ENCODE measurements at regions not wholly inside any gene's neighbourhood (a gene's known extent, or its start where the extent isn't known, plus 50 kb on each side); places are given as distances from the start of the nearest gene placed in this dataset.

GRCh38 chr6:91352878-91353277 lies 766.0 kb upstream of the MAP3K7 start:
- FAIRE-seq (no peak), DNase-seq (ENCODE audit: insufficient read length) (no peak)
- no peak for TF ChIP-seq POLR2A (IDR thresholded peaks at IDR 0.05; ENCODE audit: low read depth, low read length)
- TF ChIP-seq TAF1 (IDR thresholded peaks at IDR 0.05; ENCODE audit: borderline replicate concordance, low read depth, low read length), result no peak
- TF ChIP-seq POLR2AphosphoS5 (IDR thresholded peaks at IDR 0.05; ENCODE audit: low read depth, low read length), result no peak

GRCh38 chr6:91352321-91352720 lies 765.4 kb upstream of the MAP3K7 start:
- FAIRE-seq, result no peak
- no peak for TF ChIP-seq POLR2AphosphoS5 (IDR thresholded peaks at IDR 0.05; ENCODE audit: low read depth, low read length)
- TF ChIP-seq POLR2A (IDR thresholded peaks at IDR 0.05; ENCODE audit: low read depth, low read length), result no peak
- no peak for TF ChIP-seq TAF1 (IDR thresholded peaks at IDR 0.05; ENCODE audit: borderline replicate concordance, low read depth, low read length)
- DNase-seq (ENCODE audit: insufficient read length), result no peak

GRCh38 chr6:91350146-91350908 lies 763.5 kb upstream of the MAP3K7 start:
- TF ChIP-seq POLR2A (IDR thresholded peaks at IDR 0.05; ENCODE audit: low read depth, low read length) (no peak), TAF1 (IDR thresholded peaks at IDR 0.05; ENCODE audit: borderline replicate concordance, low read depth, low read length) (no peak), POLR2AphosphoS5 (IDR thresholded peaks at IDR 0.05; ENCODE audit: low read depth, low read length) (no peak)
- FAIRE-seq (no peak), DNase-seq (ENCODE audit: insufficient read length) (no peak)

- DNase-seq (ENCODE audit: insufficient read length), result no peak
- TF ChIP-seq POLR2A (IDR thresholded peaks at IDR 0.05; ENCODE audit: low read depth, low read length), result no peak
- TF ChIP-seq POLR2AphosphoS5 (IDR thresholded peaks at IDR 0.05; ENCODE audit: low read depth, low read length), result no peak
- TF ChIP-seq TAF1 (IDR thresholded peaks at IDR 0.05; ENCODE audit: borderline replicate concordance, low read depth, low read length), result no peak
Observed at GRCh38 chr6:91341473-91341872, 754.6 kb upstream of the MAP3K7 start.

DNA sequence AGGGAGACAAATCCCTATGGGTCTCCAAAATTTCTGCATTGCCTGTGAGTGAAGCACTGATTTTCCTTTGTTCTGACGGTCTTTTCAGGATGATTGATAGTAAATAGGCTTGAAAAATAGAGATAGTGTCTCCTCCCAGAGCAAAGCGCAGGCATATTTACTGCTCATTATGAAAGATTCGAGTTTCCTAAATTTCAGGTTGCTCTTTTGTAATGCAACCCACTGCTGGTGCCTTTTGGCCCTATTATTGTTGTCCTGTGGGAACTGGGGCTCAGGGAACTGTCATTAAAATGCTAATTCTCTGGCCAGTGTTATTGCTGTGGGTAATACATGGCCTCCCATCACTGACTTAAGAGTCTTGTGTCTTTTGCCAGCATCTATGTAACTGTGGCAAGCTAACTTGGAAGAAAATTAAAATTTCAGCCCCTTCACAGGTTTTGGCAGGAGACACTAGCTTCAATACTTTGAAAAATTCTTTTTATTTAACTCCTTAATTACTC lies 754.1 kb upstream of the MAP3K7 start:
- TF ChIP-seq POLR2AphosphoS5 (IDR thresholded peaks at IDR 0.05; ENCODE audit: low read depth, low read length) (no peak), POLR2A (IDR thresholded peaks at IDR 0.05; ENCODE audit: low read depth, low read length) (no peak), TAF1 (IDR thresholded peaks at IDR 0.05; ENCODE audit: borderline replicate concordance, low read depth, low read length) (no peak)
- DNase-seq (ENCODE audit: insufficient read length) (no peak), FAIRE-seq (no peak)

More at GRCh38 chr6:91341473-91341872, 754.6 kb upstream of the MAP3K7 start:
- FAIRE-seq, result no peak

DNA sequence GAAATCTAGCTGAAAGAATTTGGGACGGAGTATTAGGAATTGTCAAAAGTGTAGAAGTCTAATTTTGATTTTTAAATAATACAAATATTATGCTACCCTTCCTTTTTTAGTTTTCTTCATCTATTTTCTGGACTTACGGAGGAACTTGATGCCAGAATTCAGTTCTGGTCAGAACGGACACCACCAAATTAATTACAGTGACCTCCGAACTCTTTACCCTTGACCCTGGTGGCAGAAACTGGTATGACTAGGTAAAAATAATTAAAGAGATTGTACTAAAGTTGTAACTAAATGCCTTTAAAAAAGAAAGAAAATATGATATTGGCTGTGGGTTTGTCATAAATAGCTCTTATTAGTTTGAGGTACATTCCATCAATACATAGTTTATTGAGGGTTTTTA lies 751.1 kb upstream of the MAP3K7 start:
- FAIRE-seq, result no peak
- no peak for DNase-seq (ENCODE audit: insufficient read length)

DNA sequence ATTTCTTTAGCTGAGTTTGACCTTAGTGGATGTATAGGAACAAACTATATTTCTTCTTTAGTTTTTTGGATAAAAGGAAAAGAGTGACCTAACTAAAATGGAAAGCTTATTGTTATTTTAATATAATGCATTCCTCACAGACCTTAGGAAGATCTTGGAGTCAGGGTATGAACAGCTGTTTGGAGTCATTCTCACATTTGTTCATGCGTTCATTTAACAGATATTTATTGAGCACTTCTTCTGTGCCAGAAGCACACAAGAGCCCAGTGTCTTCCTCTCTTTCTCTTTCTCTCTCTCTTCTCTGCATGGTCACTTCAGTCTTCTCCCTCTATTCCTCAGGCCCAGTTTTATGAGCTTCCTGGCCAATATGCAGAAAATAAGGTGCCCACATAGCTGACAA lies 744.0 kb upstream of the MAP3K7 start:
- FAIRE-seq (no peak), DNase-seq (ENCODE audit: insufficient read length) (no peak)
- TF ChIP-seq TAF1 (IDR thresholded peaks at IDR 0.05; ENCODE audit: borderline replicate concordance, low read depth, low read length) (no peak), POLR2A (IDR thresholded peaks at IDR 0.05; ENCODE audit: low read depth, low read length) (no peak), POLR2AphosphoS5 (IDR thresholded peaks at IDR 0.05; ENCODE audit: low read depth, low read length) (no peak)

More for the DNA sequence above, 751.1 kb upstream of the MAP3K7 start:
- no peak for TF ChIP-seq POLR2A (IDR thresholded peaks at IDR 0.05; ENCODE audit: low read depth, low read length)
- TF ChIP-seq POLR2AphosphoS5 (IDR thresholded peaks at IDR 0.05; ENCODE audit: low read depth, low read length), result no peak
- no peak for TF ChIP-seq TAF1 (IDR thresholded peaks at IDR 0.05; ENCODE audit: borderline replicate concordance, low read depth, low read length)

GRCh38 chr6:91328241-91328640 lies 741.4 kb upstream of the MAP3K7 start:
- FAIRE-seq (no peak), DNase-seq (ENCODE audit: insufficient read length) (no peak)
- no peak for TF ChIP-seq POLR2A (IDR thresholded peaks at IDR 0.05; ENCODE audit: low read depth, low read length)
- TF ChIP-seq POLR2AphosphoS5 (IDR thresholded peaks at IDR 0.05; ENCODE audit: low read depth, low read length), result no peak
- no peak for TF ChIP-seq TAF1 (IDR thresholded peaks at IDR 0.05; ENCODE audit: borderline replicate concordance, low read depth, low read length)

DNA sequence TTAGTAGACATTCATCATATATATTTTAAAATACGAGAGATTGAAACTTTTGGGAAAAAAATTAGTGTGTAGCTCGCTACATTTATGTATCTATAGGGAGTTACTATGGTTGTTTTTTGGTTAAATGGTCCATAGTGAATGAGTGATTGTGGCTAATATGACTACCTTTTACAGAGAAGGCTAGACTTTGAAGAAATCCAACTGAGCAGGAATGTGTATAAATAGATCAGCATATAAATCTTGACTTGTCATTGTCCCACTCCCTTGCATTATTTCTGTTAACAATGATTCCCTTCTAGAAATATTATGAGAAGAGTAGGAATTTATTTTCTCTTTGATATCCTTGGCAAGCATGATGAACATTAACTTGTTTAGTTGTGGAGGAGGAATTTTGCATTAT lies 737.8 kb upstream of the MAP3K7 start:
- TF ChIP-seq POLR2AphosphoS5 (IDR thresholded peaks at IDR 0.05; ENCODE audit: low read depth, low read length), result no peak
- no peak for TF ChIP-seq POLR2A (IDR thresholded peaks at IDR 0.05; ENCODE audit: low read depth, low read length)
- TF ChIP-seq TAF1 (IDR thresholded peaks at IDR 0.05; ENCODE audit: borderline replicate concordance, low read depth, low read length), result no peak
- no peak for DNase-seq (ENCODE audit: insufficient read length)
- FAIRE-seq, result no peak

DNA sequence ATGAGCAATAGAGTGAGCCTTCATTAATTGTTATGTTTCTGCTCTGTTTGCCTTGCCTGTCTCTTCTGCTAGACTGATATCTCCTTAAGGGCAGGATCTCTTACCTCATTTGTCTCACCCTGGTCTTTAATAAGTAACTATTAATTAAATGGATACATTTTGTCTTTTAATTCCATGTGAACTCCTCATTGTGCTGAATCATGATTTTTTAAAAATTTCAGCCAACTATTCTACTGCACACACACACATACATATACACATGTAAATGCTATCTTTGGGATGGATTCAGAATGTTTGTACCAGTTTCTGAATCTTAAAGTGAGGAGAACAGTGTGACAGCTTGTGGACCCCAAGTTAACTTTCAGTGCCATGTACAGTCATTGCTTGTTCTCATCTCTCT lies 731.1 kb upstream of the MAP3K7 start:
- FAIRE-seq (no peak), DNase-seq (ENCODE audit: insufficient read length) (no peak)
- no peak for TF ChIP-seq POLR2A (IDR thresholded peaks at IDR 0.05; ENCODE audit: low read depth, low read length)
- no peak for TF ChIP-seq TAF1 (IDR thresholded peaks at IDR 0.05; ENCODE audit: borderline replicate concordance, low read depth, low read length)
- TF ChIP-seq POLR2AphosphoS5 (IDR thresholded peaks at IDR 0.05; ENCODE audit: low read depth, low read length), result no peak

DNA sequence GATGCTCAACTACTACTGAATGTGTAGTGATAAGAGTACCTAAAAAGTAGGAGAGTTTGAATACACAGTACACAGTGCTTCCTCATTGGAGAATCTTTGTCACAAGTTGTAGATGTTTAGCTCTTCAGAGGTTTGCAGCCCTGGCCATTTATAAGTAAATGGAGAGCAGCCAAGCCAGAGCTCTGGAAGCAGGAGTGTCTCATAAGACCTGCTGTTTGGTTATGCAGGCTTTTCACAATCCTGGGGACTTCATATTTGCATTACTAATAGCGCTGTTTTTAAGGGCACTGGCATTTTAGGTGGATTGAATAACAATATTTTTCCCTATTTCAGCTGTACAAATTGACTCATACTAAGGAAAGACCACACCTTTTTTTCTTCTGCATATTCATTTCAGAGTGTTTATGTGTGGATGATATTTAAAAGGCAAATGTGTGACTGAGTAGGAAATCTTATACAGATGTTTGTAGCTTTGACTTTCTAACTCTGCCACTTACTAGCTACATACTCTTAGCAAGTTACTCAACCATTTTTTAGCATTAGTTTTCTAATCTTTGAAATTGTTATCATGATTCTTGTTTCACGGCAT lies 730.5 kb upstream of the MAP3K7 start:
- TF ChIP-seq TAF1 (IDR thresholded peaks at IDR 0.05; ENCODE audit: borderline replicate concordance, low read depth, low read length) (no peak), POLR2A (IDR thresholded peaks at IDR 0.05; ENCODE audit: low read depth, low read length) (no peak)
- FAIRE-seq, result no peak

DNA sequence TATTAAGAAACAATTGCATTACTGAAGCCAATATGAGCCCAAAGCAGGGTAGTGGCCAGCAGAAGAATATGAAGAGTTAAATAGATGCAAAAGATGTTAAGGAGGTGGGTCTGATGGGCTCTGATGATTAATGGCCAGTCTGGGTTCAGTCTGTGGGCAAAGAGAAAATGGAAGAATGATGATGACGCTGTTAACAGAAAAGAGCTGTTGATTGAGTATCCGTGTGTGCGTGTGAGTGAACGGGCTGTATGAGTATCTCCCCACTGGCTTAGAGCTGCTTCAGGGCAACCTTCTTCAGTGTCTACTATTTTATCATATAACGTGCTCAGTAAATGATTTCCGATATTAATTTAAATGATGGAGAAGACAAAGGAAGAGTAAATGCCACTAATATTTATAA lies 723.3 kb upstream of the MAP3K7 start:
- TF ChIP-seq POLR2AphosphoS5 (IDR thresholded peaks at IDR 0.05; ENCODE audit: low read depth, low read length), result no peak
- no peak for TF ChIP-seq POLR2A (IDR thresholded peaks at IDR 0.05; ENCODE audit: low read depth, low read length)
- no peak for TF ChIP-seq TAF1 (IDR thresholded peaks at IDR 0.05; ENCODE audit: borderline replicate concordance, low read depth, low read length)
- no peak for FAIRE-seq
- no peak for DNase-seq (ENCODE audit: insufficient read length)

More for the DNA sequence above, 730.5 kb upstream of the MAP3K7 start:
- DNase-seq (ENCODE audit: insufficient read length), result no peak
